ENCODE measurements at regions not wholly inside any gene's neighbourhood (a gene's known extent, or its start where the extent isn't known, plus 50 kb on each side); places are given as distances from the start of the nearest gene placed in this dataset.
"Not testable (repeated sequence)": the region's sequence is repeated elsewhere in the genome, so short reads cannot be mapped to it uniquely, and the experiment has no call there.

GRCh38 chr18:75727456-75727855 lies 300.0 kb upstream of the SMIM21 start:
- TF ChIP-seq CTCF (IDR thresholded peaks at IDR 0.05; ENCODE audit: extremely low read depth, missing control alignments): peak; percentile 26
- peak; percentile 25 for DNase-seq (ENCODE audit: low spot score)

GRCh38 chr18:75723521-75724340 lies 296.2 kb upstream of the SMIM21 start:
- no peak for DNase-seq (ENCODE audit: low spot score)
- no peak for TF ChIP-seq CTCF (IDR thresholded peaks at IDR 0.05; ENCODE audit: extremely low read depth, missing control alignments)

GRCh38 chr18:75714766-75715165 lies 287.3 kb upstream of the SMIM21 start:
- no peak for DNase-seq (ENCODE audit: low spot score)
- no peak for TF ChIP-seq CTCF (IDR thresholded peaks at IDR 0.05; ENCODE audit: extremely low read depth, missing control alignments)

GRCh38 chr18:75712124-75712867 lies 284.8 kb upstream of the SMIM21 start:
- not testable (repeated sequence) for DNase-seq (ENCODE audit: low spot score)

GRCh38 chr18:75700561-75700960 lies 273.1 kb upstream of the SMIM21 start:
- no peak for TF ChIP-seq CTCF (IDR thresholded peaks at IDR 0.05; ENCODE audit: extremely low read depth, missing control alignments)
- DNase-seq (ENCODE audit: low spot score): no peak

- no peak for DNase-seq (ENCODE audit: low spot score)
- no peak for TF ChIP-seq CTCF (IDR thresholded peaks at IDR 0.05; ENCODE audit: extremely low read depth, missing control alignments)
Observed at GRCh38 chr18:75698861-75699260, 271.4 kb upstream of the SMIM21 start.

- TF ChIP-seq CTCF (IDR thresholded peaks at IDR 0.05; ENCODE audit: extremely low read depth, missing control alignments): no peak
- no peak for DNase-seq (ENCODE audit: low spot score)
Observed at GRCh38 chr18:75697493-75697892, 270.0 kb upstream of the SMIM21 start.

All from GM20000 (cell line).